Hepatocyte (in vitro differentiated cells): ENCODE measurements at regions not wholly inside any gene's neighbourhood (a gene's known extent, or its start where the extent isn't known, plus 50 kb on each side); places are given as distances from the start of the nearest gene placed in this dataset.

Experiments
- DNase-seq: peaks from one replicate; pipeline ENCODE4 v3.0.0-alpha.2; 2016; ENCODE audit warnings: low spot score
- H2AFZ ChIP-seq: fragments of 200-600 bp; sonication (generic); 2 replicates; pipeline ENCODE4 v1.6.0; 2016; ENCODE audit warnings: antibody characterized with exemption, mild to moderate bottlenecking
- H3K27ac ChIP-seq: fragments of 200-600 bp; sonication (generic); 2 replicates; pipeline ENCODE4 v1.5.1; 2016; ENCODE audit warnings: mild to moderate bottlenecking
- H3K27me3 ChIP-seq: fragments of 200-600 bp; sonication (generic); 2 replicates; pipeline ENCODE4 v1.6.1; 2016
- H3K36me3 ChIP-seq: fragments of 200-600 bp; sonication (generic); replicated peaks from 2 replicates; pipeline ENCODE4 v1.5.1; 2016; ENCODE audit warnings: low read depth; ENCODE audit not compliant: insufficient read depth
- H3K4me1 ChIP-seq: fragments of 200-600 bp; sonication (generic); 2 replicates; pipeline ENCODE4 v1.5.1; 2016; ENCODE audit warnings: mild to moderate bottlenecking, moderate library complexity; ENCODE audit not compliant: insufficient read depth
- H3K4me2 ChIP-seq: fragments of 200-600 bp; sonication (generic); 2 replicates; pipeline ENCODE4 v1.6.0; 2016
- H3K4me3 ChIP-seq: fragments of 200-600 bp; sonication (generic); 2 replicates; pipeline ENCODE4 v1.5.1; 2016; ENCODE audit warnings: mild to moderate bottlenecking
- H3K79me2 ChIP-seq: fragments of 200-600 bp; sonication (generic); 2 replicates; pipeline ENCODE4 v1.6.0; 2017; ENCODE audit warnings: mild to moderate bottlenecking
- H3K9me2 ChIP-seq: fragments of 200-600 bp; sonication (generic); replicated peaks from 2 replicates; pipeline ENCODE4 v1.6.0; 2017; ENCODE audit warnings: mild to moderate bottlenecking; ENCODE audit not compliant: insufficient read depth
- H3K9me3 ChIP-seq: fragments of 200-600 bp; sonication (generic); 2 replicates; pipeline ENCODE4 v1.5.1; 2016; ENCODE audit warnings: low read depth, mild to moderate bottlenecking
- H4K20me1 ChIP-seq: fragments of 200-600 bp; sonication (generic); 2 replicates; pipeline ENCODE4 v1.6.0; 2016; ENCODE audit warnings: mild to moderate bottlenecking; ENCODE audit not compliant: insufficient read depth, poor library complexity, severe bottlenecking
- CTCF ChIP-seq: fragments of 200-600 bp; sonication (generic); IDR thresholded peaks from 2 replicates; pipeline ENCODE4 v1.5.1; 2016; ENCODE audit warnings: antibody characterized with exemption, mild to moderate bottlenecking; ENCODE audit not compliant: poor library complexity
- EZH2 ChIP-seq: fragments of 200-600 bp; sonication (generic); IDR thresholded peaks from 2 replicates; pipeline ENCODE4 v1.6.1; 2016; ENCODE audit warnings: antibody characterized with exemption, mild to moderate bottlenecking, borderline replicate concordance
- EZH2phosphoT487 ChIP-seq: fragments of 200-600 bp; sonication (generic); IDR thresholded peaks from one replicate; pipeline ENCODE4 v1.6.1; 2018; ENCODE audit warnings: antibody characterized with exemption, mild to moderate bottlenecking, low read depth, moderate library complexity; ENCODE audit not compliant: unreplicated experiment, severe bottlenecking
- WGBS: methylation state at CpG from one replicate; pipeline ENCODE4 v1.1.6; 2016; ENCODE audit warnings: low lambda C conversion rate; ENCODE audit errors: missing lambda C conversion rate; 5-methylcytosine and 5-hydroxymethylcytosine counted together

GRCh38 chr11:45580399-45580798, 85.0 kb downstream of the CHST1 start:
- H2AFZ ChIP-seq: no peak overlapping the region
- no peaks in the 10 kb centered on the region for H3K9me2 ChIP-seq
- no peaks in the 10 kb centered on the region for H3K4me1 ChIP-seq
- H3K4me2 ChIP-seq: no peak overlapping the region
- no peaks in the 10 kb centered on the region for H3K79me2 ChIP-seq
- peaks cover 19% of the 10 kb centered on the region for H3K27me3 ChIP-seq
- no peaks in the 10 kb centered on the region for H3K36me3 ChIP-seq
- WGBS: 16% methylated on average over 6 of the region's 6 CpGs
- no peaks in the 10 kb centered on the region for H4K20me1 ChIP-seq
- no peak for TF ChIP-seq CTCF
- no peak for TF ChIP-seq EZH2phosphoT487
- TF ChIP-seq EZH2: no peak
- H3K4me3 ChIP-seq: no peak overlapping the region
- H3K9me3 ChIP-seq: no peaks in the 10 kb centered on the region
- H3K27ac ChIP-seq: no peak overlapping the region
- DNase-seq: peak; percentile 61

- Histone ChIP-seq H2AFZ (no peak overlapping the region), H3K36me3 (no peaks in the 10 kb centered on the region), H3K27me3 (peaks cover 19% of the 10 kb centered on the region), H3K4me3 (no peak overlapping the region), H3K27ac (no peak overlapping the region), H4K20me1 (no peaks in the 10 kb centered on the region), H3K9me3 (no peaks in the 10 kb centered on the region), H3K9me2 (no peaks in the 10 kb centered on the region), H3K79me2 (no peaks in the 10 kb centered on the region), H3K4me2 (no peak overlapping the region), H3K4me1 (no peaks in the 10 kb centered on the region)
- 61% methylated on average over 3 of the region's 3 CpGs for WGBS
- TF ChIP-seq EZH2 (no peak), EZH2phosphoT487 (no peak), CTCF (no peak)
- no peak for DNase-seq
Observed at GRCh38 chr11:45578316-45578715, 87.1 kb downstream of the CHST1 start.

- Histone ChIP-seq H3K79me2 (no peaks in the 10 kb centered on the region), H3K4me3 (no peak overlapping the region), H3K36me3 (no peaks in the 10 kb centered on the region), H3K9me2 (no peaks in the 10 kb centered on the region), H3K4me1 (no peaks in the 10 kb centered on the region), H4K20me1 (no peaks in the 10 kb centered on the region), H2AFZ (no peak overlapping the region), H3K4me2 (no peak overlapping the region), H3K27me3 (peaks cover 19% of the 10 kb centered on the region), H3K27ac (no peak overlapping the region), H3K9me3 (no peaks in the 10 kb centered on the region)
- no peak for DNase-seq
- TF ChIP-seq CTCF (no peak), EZH2phosphoT487 (no peak), EZH2 (no peak)
- WGBS: 45% methylated on average over 4 of the region's 4 CpGs
Observed at GRCh38 chr11:45577752-45578151, 87.7 kb downstream of the CHST1 start.
